ENCODE measurements at regions not wholly inside any gene's neighbourhood (a gene's known extent, or its start where the extent isn't known, plus 50 kb on each side); places are given as distances from the start of the nearest gene placed in this dataset.

DNA sequence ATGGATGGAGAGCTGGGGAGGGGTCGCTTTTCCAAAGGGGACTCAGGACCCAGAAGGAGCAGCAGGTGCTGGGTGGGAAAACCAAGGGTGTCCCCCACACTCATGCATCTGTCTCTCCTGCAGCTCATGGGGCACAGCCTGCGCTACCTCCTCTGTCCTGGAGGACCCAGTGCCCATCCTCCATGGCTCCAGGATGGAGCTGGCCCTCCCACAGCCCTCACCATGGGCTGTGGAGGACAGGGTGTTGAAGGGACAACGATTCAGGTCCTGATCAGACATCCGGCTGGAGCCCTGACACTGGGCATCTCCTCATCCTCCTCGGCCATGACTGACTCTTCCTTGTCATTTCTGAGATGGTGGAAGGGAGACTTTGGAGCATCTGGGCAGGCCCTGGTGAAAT, 97.9 kb upstream of the SULF2 start:
- intact Hi-C loops (cut with micrococcal nuclease): no loop called here

DNA sequence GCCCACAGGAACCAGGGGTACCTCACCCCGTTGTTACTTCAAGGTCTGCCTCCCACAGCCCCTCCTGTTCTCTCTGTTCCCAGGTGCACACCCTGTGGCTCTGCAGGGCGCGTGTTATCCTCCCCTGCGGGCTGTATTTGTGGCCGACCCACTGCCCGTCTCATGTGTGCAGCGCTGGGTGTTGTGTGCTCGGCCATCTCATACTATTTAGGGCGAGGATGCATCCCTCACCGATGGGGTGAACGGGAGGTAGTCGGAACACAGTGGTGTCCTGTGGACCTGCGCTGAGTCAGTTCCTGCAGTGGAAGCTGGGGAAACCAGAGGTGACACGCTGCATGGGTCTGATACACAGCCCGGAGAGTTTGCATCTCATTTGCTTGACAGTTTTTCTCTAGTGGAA, 94.5 kb upstream of the SULF2 start:
- intact Hi-C loops (cut with micrococcal nuclease): no loop called here

DNA sequence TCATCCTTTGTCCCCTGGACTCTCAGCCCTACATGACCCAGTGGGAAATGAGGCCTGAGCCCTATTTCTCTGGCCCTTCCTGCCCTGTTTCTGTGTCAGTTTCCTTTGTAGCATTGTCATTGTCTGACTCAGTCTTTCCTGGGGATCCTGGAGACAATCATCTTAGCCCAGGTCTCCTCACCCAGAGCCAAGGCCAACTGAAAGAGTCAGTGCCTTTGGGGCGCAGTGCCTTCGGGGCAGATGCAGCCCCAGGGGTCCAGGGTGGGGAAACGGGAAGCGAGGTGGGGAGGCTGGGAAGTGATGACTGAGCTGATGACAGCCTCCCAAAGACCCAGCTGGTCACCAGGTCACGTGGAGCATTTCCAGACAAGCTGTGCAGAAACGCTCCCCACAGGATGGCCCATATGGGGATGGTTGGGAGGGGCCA, 93.3 kb upstream of the SULF2 start:
- intact Hi-C loops (cut with micrococcal nuclease): no loop called here

DNA sequence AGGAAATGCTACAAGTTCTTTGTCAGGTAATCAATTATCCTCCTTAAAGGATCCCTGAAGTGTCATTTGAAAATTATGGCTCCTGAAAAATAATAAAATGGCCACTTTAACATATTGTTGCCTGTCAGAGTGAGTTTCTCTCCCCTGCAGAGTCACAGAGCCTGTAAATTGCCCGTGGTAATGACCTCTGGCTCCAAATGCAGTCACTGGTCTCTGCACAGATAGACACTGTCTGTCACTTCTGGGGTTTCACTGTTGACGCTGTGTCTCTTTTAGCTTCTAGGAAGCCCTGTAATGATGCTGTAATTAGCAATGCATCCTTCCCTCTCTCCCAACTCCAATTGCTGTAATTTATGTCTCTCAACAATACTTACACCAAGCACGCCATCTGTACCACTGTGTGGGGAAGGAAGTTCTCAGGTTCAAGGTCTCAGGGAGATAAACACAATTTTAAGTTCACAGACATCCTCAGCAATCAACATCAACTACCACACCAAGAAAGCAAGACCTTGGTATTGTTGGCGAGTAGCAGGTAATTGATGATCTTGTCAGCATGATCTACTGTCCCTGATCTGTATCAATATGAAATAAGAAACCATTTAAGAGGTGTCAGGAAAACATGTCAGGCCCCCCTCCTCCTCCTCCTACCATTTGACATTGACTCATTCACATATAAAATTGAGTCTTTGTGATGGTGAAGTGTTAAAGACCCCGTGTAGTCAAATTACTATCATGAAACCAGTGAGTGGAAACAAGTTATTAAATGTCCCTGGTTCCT, 91.2 kb upstream of the SULF2 start:
- intact Hi-C loops (cut with micrococcal nuclease): no loop called here

DNA sequence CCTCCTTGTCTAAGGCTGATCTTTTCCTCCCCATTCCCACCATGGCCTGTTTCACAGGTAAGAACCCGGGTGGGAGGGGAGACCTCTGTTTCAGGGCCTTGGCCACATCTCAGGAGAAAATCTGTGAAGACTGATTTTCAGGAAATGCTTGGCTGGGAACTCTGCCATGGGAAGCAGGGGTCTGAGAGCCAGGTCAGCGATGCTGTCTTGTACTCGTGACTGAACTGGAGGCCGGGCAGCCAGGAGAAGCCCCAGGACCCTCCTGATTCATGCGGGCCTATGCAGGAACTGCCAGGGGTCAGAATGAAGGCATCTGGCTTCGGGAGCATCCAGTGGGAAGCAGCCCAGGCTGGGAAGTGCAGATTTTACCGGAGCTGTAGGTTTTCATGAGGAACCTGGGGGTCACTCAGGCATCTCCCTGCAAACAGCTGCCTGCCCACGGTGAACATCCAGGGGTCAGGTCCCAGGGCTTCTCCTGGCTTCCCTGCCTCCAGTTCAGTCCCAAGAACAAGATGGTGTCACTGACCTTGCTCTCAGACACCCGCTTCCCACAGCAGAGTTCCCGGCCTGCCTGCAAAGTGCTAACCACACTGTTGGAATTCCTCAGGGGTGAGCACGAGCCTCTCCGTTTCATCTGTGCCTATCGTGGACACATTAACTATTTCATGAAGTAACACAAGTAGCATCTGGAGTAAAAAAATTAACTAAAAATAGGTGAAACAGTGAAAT, 90.2 kb upstream of the SULF2 start:
- intact Hi-C loops (cut with micrococcal nuclease): no loop called here

DNA sequence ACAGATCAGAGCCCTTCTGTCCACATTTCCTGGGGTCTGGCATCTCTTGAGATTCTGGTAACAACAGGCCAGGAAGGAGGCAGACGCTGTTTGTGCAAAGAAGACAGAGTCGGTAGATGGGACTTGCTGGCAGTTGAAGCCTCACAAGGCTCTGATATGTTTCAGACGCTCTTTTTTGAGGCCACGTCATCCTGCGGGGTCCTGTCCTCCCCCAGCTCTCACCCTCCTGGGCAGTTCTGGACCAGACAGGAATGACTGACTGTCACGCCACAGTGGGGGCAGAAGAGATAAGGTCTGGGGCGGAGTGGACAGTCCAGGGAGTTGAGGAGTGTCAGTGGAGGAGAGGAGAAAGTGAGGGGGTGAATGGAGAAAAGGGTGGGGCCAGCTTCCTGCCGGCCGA, 87.1 kb upstream of the SULF2 start:
- intact Hi-C loops (cut with micrococcal nuclease): no loop called here

DNA sequence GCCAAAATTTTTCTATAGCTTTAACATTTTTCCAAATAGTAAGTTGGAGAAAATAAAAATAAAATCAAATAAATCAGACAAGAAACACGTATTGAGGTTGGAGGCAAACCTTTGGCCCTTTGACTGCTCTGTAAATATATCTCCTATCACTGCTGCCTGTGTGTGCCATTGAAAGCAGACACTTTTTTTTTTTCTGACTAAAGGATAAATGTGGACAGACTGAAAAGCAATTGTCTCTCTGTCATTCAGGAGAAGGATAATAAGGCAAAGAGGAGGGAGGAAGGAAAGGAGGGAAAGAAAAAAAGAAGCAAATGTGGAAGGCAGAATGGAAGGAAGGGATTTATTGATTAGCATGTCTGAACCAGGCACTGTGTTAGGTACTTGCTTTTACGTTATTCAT, 85.2 kb upstream of the SULF2 start:
- intact Hi-C loops (cut with micrococcal nuclease): no loop called here

DNA sequence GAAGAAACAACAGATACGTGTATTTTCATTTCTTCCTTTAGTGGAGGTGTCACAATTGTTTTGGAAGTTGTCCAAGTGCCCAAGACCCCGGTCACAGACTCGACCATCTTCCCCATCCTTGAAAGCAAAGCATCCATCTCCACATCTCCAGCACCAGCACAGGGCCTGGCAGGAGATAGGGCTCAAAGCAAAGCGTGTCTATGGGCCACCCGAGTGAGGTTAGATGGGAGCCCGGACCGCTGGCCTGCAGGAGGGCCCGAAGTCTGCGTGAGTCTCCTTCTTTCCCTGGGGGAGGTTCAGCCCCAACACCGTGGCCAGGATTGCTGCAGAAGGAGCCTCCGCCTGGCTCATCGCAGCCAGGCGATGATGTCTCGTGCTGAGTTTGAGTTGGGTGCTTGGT, 83.5 kb upstream of the SULF2 start:
- intact Hi-C loops (cut with micrococcal nuclease): no loop called here

DNA sequence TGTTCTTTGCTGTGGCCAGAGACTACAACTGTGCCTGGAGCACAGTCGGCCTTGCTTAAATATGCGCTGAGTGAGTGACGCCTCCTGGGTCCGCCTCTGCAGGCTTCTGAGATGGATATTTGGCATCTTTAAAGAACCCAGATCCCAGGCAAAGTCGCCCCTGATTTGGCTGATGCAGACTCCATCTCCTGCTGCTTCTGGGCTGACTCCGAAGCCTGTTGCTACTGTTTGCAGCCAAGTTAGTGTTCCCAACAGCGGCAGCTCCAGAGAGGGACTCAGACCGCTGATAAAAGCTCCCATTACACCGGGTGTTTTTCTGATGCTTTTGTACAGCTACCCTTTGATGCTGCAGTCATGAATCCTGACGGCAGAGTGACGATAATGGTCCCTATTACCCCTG, 83.0 kb upstream of the SULF2 start:
- intact Hi-C loops (cut with micrococcal nuclease): no loop called here

DNA sequence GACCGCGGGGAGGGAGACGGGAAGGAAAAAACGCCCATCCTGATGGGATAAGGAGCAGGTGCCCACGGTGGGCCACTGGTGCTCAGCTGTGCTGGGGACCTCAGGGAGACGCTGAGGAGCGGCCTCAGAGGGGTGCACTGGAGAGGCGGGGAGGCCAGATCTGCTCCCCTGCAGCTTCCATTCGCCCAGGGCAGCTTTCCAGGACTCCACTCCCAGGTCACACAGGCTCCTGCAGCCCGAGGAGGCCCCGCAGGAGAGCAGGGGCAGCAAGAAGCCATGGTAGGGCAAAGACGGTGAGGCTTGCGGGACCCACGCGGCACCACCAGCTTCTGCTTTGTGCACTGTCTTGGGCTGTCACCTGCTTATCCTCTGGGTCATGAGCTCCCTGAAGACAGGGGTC, 82.5 kb upstream of the SULF2 start:
- intact Hi-C loops (cut with micrococcal nuclease): no loop called here

DNA sequence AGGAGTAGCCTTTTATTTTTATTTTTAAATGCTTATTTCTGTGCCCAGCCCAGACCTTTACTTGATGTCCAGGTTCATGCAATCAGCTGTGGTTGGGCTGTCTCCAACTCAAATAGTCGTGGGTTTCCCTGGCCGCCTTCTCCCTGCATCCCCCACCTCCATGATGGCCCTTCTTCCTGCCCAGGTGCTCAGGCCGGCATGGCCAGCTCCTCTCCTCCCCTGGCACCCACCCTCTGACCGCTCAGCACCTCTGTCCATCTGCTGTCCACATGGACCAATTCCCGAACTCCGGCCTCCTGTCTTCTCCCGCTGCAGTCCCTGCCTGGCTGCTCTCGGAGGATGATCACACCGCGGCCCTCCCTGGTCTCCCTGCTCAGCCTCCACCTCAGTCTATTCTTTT, 81.2 kb upstream of the SULF2 start:
- intact Hi-C loops (cut with micrococcal nuclease): no loop called here

DNA sequence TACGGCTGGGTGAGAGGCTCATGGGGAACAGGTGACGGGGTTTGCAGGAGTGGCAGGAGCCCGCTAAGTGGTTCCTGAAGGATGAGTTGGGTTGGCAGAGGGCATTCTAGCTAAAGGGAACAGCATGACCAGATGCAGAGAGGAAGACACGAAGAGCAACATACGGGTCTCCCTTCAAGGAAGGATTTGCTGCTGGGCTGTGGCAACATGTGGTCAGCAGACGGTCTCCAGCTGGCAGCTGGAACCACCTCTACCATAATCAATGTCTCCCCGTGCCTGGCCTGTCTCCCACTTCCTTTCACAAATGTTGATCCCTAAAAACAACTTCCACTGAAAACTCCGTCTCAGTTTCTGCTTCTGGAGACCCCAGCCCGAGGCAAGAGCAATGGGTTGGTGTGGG, 80.6 kb upstream of the SULF2 start:
- intact Hi-C loops (cut with micrococcal nuclease): no loop called here

DNA sequence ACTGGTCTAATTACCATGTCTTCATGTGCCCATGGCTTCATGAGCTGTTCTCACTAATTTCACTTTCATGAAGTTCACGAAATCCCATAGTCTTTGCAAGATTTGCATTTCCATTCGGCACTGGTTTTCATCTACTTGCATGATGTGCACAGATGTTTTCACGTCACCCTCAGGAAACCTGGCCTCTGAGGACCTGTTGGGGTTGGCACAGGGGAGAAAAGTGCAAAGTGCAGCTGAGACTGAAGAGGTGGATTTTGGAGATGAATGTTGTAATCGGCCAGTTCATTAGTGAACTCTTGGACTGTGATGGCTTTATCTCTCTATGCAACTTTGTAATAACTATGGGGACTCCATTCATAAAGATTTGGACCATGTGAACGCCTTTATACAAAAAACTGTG, 80.2 kb upstream of the SULF2 start:
- intact Hi-C loops (cut with micrococcal nuclease): no loop called here

DNA sequence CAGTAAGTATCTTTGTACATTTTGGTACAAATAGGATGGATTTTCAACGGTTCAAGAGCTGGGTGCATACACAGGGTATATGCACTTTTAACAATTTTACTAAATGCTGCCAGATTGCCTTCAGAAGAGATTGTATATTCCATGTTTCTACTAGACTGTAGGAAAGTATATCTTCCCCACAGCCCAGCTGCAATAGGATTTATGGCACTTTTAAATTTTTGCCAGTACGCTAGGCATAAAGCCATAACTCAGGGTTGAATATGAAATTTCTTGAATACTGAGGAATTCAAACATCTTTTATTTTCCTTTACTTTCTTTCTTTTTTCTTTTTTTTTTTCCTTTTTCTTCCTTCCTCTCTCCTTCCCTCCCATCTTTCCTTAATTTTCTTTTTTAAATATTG, 78.7 kb upstream of the SULF2 start:
- intact Hi-C loops (cut with micrococcal nuclease): no loop called here

DNA sequence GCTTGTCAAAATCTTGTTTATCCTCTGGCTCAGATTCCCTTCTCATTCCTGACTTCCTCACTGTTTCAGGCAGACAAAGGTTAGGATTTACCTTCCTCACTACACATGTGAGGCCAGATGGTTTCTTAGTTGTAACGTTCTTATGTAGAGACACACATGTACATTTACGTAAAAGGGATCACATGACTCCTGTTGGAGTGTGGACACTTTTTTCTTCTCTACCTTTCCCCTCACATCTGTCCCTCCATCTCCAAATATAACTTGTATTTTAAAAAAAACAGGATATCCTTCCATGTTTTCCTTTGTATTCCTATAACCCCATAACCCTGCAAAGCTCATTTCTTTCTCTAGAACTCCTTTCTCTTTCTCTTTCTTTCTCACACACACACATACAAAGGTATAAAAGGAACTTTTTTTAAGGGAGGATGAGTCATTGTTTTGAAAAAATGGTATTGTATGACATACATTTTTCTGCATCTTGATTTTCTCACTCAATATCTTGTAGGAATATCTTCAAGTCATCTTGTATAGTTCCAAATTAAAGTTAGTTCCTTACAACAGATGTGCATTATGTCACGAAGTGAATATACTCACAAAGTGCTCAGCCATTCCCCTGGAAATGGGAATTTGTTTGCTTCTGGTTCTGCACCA, 78.2 kb upstream of the SULF2 start:
- intact Hi-C loops (cut with micrococcal nuclease): no loop called here

DNA sequence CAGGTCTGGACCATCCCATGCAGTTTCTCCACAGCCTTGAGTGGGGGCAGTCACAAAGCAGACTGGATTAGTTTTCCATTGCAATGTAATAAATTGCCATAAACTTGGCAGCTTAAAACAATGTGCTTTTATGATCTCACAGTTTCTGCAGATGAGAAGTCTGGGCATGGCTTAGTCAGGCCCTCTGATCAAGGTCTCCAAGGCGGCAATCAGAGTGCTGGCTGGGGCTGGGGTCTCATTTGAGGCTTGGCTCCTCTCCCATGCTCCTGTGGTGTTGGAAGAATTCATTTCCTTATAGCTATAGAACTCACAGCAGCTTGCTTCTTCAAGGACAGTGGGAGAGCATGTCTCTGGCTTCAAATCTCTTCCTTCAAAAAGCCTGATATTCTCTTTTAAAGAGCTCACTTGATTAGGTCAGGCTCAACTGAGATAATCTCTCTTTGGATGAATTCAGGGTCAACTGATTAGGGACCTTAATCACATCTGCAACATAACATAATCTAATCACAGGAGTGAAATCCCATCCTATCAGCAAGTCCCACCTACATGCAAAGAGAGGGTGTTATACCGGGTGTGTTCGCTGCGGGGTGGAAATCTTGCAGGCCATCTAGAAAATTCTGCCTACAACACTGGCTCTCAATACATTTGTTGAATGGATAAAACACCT, 77.4 kb upstream of the SULF2 start:
- intact Hi-C loops (cut with micrococcal nuclease): no loop called here

DNA sequence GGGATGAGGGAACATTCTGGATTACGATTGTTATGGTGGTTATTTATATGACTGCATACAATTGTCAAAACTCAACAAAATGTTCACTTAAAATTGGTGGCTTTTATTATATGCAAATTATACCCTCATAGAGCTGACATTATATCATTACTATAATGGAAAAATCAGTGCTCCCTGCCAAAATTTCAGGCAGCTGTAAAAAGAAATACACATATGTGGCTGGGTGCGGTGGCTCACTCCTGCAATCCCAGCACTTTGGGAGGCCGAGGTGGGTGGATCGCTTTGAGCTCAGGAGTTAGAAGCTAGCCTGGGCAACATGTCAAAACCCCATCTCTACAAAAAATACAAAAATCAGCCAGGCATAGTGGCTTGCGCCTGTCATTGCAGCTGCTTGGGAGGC, 75.8 kb upstream of the SULF2 start:
- intact Hi-C loops (cut with micrococcal nuclease): no loop called here

DNA sequence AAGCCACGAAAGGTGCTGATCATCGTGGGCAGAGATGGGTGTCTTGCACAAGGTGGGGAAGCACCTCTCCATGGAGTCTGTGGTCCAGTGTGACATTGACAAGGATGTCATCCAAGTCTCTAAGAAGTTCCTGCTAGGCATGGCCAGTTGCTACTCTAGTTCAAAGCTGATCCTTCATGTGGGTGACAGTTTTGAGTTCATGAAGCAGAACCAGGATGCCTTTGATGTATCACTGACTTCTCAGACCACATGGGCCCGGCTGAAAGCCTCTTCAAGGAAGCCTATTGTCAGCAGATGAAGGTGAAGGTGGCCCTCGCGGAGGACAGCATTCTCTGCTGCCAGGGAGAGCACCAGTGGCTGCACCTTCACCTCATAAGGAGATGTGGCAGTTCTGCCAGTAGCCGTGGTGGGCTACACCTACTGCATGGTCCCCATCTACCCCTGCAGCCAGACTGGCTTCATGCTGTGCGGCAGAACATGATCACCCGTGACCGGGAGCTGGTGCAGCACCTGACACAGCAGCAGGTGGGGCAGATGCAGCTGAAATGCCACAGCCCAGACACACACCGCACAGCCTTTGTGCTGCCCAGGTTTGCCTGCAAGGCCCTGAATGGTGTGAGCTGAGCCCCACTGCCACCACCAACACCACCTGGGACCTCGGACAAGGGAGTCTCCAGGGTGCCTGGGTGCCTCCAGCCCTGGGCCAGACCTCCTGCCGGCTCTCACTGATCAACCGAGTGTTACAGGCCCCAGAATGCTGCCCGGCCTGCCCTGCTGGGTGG, 75.0 kb upstream of the SULF2 start:
- intact Hi-C loops (cut with micrococcal nuclease): no loop called here

DNA sequence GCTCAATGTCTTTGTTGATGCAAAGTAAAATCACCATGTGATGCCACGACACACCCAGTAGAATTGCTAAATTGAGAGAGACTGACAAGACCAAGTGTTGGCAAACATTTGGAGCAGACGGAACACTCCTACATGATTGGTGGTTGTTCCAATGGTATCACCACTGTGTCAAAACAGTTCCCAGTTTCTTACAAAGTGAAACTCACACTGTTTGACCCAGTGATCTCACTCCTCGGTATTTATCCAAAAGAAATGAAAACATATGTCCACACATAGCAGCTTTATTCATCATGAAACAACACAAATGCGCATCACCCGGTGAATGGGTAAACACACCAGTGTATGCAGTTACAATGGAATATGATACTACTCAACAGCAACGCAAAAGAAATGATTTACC, 74.0 kb upstream of the SULF2 start:
- intact Hi-C loops (cut with micrococcal nuclease): no loop called here

DNA sequence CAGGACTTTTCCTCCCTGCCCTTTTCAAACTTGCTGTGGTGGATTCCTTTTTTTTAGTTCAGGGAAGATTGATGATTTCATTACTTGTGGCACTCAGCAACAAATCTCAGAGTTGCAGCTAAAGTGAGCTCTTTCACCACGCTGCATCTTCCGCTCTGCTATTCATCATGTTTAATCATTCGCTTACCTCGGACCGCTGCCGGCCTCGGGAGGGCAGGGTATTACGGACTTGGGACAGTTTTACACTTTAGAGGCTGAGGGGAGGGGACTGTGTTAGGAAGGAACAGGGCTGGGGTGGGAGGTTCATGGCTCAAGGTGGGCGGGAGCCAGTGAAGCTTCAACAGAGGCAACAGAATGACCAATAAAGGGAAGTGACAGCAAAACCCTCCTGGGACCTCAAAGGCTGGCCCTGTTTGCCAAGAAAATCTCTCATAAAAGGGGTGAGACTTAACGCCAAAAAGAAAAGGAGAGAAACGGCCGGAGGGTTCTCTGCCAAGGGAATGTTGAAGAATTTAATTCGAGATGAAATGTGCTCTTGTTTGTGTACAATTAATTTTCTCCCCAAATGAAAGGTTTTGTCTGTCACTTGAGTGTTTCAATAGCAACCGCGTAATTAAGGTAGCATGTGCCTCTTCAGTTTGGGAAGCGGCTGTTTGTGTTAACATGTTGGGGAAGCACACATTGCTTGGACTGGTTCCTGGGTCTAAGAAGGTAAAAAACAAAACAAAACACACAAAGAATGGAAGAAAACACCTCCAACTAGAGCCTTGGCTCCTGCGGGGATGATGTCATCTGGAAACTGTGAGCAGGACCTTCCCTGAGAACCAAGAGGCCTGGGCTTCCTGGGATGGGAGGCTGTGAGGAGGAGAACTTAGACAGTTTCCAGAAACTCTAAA, 72.5 kb upstream of the SULF2 start:
- intact Hi-C loops (cut with micrococcal nuclease): no loop called here

Data from T-helper 1 cell treated with Interleukin-12 subunit alpha and Interleukin-12 subunit beta and Interleukin-4 antibody, amounts not matched to agents 30 ng/mL and 1 ng/mL, for 36 hours (primary cell).